HG02884 (cell line): ENCODE measurements at regions not wholly inside any gene's neighbourhood (a gene's known extent, or its start where the extent isn't known, plus 50 kb on each side); places are given as distances from the start of the nearest gene placed in this dataset.

ENCODE experiments used
- ATAC-seq: cut with Tn5 transposase; IDR thresholded peaks from one replicate; pipeline ENCODE4 v1.9.1; 2021; ENCODE audit warnings: mild to moderate bottlenecking, moderate library complexity; ENCODE audit not compliant: unreplicated experiment

- no peak for ATAC-seq
Observed at GRCh38 chr10:118537623-118538022, 57.8 kb downstream of the PRLHR start.

GRCh38 chr10:118534136-118534535 lies 61.3 kb downstream of the PRLHR start:
- no peak for ATAC-seq

GRCh38 chr10:118531105-118531852 lies 64.2 kb downstream of the PRLHR start:
- ATAC-seq = no peak

- ATAC-seq = no peak
Observed at GRCh38 chr10:118528426-118528825, 67.0 kb downstream of the PRLHR start.

GRCh38 chr10:118523775-118524174 lies 71.7 kb downstream of the PRLHR start:
- no peak for ATAC-seq

GRCh38 chr10:118522791-118523498 lies 72.5 kb downstream of the PRLHR start:
- no peak for ATAC-seq

- ATAC-seq = no peak
Observed at GRCh38 chr10:118521415-118522117, 73.9 kb downstream of the PRLHR start.

GRCh38 chr10:118520116-118520742 lies 75.2 kb downstream of the PRLHR start:
- no peak for ATAC-seq

GRCh38 chr10:118518095-118518494 lies 77.4 kb downstream of the PRLHR start:
- no peak for ATAC-seq

- ATAC-seq = no peak
Observed at GRCh38 chr10:118516716-118517115, 78.7 kb downstream of the PRLHR start.

GRCh38 chr10:118513174-118513573 lies 82.3 kb downstream of the PRLHR start:
- no peak for ATAC-seq

GRCh38 chr10:118511711-118512110 lies 83.7 kb downstream of the PRLHR start:
- ATAC-seq = no peak

- ATAC-seq = no peak
Observed at GRCh38 chr10:118508863-118509262, 86.6 kb downstream of the PRLHR start.

- ATAC-seq = no peak
Observed at GRCh38 chr10:118508355-118508754, 87.1 kb downstream of the PRLHR start.

- ATAC-seq = no peak
Observed at GRCh38 chr10:118506671-118507590, 88.5 kb downstream of the PRLHR start.

GRCh38 chr10:118505363-118505762 lies 90.1 kb downstream of the PRLHR start:
- ATAC-seq = no peak

- ATAC-seq = no peak
Observed at GRCh38 chr10:118504467-118505205, 90.8 kb downstream of the PRLHR start.

- no peak for ATAC-seq
Observed at GRCh38 chr10:118504044-118504443, 91.4 kb downstream of the PRLHR start.

GRCh38 chr10:118503192-118503591 lies 92.3 kb downstream of the PRLHR start:
- ATAC-seq = no peak
